Colonic mucosa (tissue), 4 donors: ENCODE measurements at regions not wholly inside any gene's neighbourhood (a gene's known extent, or its start where the extent isn't known, plus 50 kb on each side); places are given as distances from the start of the nearest gene placed in this dataset.

ENCODE experiments used
- DNase-seq: peaks from one replicate; pipeline ENCODE4 v3.0.0-alpha.2; 2020
- H3K27ac ChIP-seq: fragments of 200-600 bp; one replicate; pipeline ENCODE4 v1.8.0; 2021
- H3K27me3 ChIP-seq: fragments of 200-600 bp; one replicate; pipeline ENCODE4 v1.8.0; 2021
- H3K36me3 ChIP-seq: fragments of 200-600 bp; one replicate; pipeline ENCODE4 v1.8.0; 2021
- H3K4me1 ChIP-seq: fragments of 200-600 bp; one replicate; pipeline ENCODE4 v1.8.0; 2021; ENCODE audit warnings: mild to moderate bottlenecking
- H3K4me3 ChIP-seq: fragments of 200-600 bp; one replicate; pipeline ENCODE4 v1.8.0; 2021
- H3K9ac ChIP-seq, 2 donors: one replicate each; pipeline ENCODE4 v1.7.0; 2013; ENCODE audit warnings: control low read depth in 2 of 2, low read depth in 2 of 2, low read length in 2 of 2
- H3K9me3 ChIP-seq: fragments of 200-600 bp; one replicate; pipeline ENCODE4 v1.8.0; 2021
- CTCF ChIP-seq: fragments of 200-600 bp; IDR thresholded peaks from one replicate; pipeline ENCODE4 v1.8.0; 2022; ENCODE audit warnings: antibody characterized with exemption, mild to moderate bottlenecking
- intact Hi-C: fragments of 100-400 bp; cut with DNase I; formaldehyde crosslinking; loops from one replicate; pipeline ENCODE4 v1.14.1; 2022
- donor health status: healthy.
- donor health status: DM: no; HTN: no; CAD: no.
- donor health status: DM: no; HTN: no; CAD: no.

- Histone ChIP-seq H3K9ac (no peak overlapping the region), H3K9me3 (no peaks in the 10 kb centered on the region), H3K4me1 (no peaks in the 10 kb centered on the region), H3K4me3 (no peak overlapping the region), H3K27me3 (no peaks in the 10 kb centered on the region), H3K36me3 (no peaks in the 10 kb centered on the region), H3K27ac (no peak overlapping the region)
- intact Hi-C loops: no loop called here
- no peak for DNase-seq
- TF ChIP-seq CTCF: no peak
These were observed 1322.1 kb upstream of the ZEB2 start for GRCh38 chr2:145841973-145842372.

GRCh38 chr2:145836986-145837385 is 1317.1 kb upstream of the ZEB2 start:
- Histone ChIP-seq H3K4me1 (no peaks in the 10 kb centered on the region), H3K9ac (no peak overlapping the region), H3K27ac (no peak overlapping the region), H3K9me3 (no peaks in the 10 kb centered on the region), H3K36me3 (no peaks in the 10 kb centered on the region), H3K4me3 (no peak overlapping the region), H3K27me3 (no peaks in the 10 kb centered on the region)
- no peak for DNase-seq
- TF ChIP-seq CTCF: no peak
- intact Hi-C loops: no loop called here

DNA sequence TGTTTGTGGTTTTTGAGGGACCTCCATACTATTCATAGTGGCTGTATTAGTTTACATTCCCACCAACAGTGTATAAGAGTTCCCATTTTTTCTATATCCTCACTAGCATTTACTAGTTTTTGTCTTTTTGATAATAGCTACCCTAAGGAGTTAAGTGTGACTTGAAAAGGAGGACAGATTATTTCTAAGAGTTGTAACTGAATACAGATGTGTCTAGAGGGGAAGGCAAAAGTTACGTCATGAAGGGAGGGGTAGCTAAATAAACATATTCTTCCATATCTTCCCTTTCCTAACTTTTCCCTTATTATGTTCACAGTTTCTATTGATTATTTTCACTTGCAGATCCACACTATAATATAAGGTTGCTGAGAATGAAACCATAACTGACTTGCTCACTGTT is 1315.7 kb upstream of the ZEB2 start:
- no peaks in the 10 kb centered on the region for H3K27me3 ChIP-seq
- no peak for TF ChIP-seq CTCF
- no peak overlapping the region for H3K9ac ChIP-seq
- H3K36me3 ChIP-seq: no peaks in the 10 kb centered on the region
- intact Hi-C loops: no loop called here
- no peak overlapping the region for H3K27ac ChIP-seq
- no peaks in the 10 kb centered on the region for H3K4me1 ChIP-seq
- no peaks in the 10 kb centered on the region for H3K9me3 ChIP-seq
- DNase-seq: no peak
- no peak overlapping the region for H3K4me3 ChIP-seq

DNA sequence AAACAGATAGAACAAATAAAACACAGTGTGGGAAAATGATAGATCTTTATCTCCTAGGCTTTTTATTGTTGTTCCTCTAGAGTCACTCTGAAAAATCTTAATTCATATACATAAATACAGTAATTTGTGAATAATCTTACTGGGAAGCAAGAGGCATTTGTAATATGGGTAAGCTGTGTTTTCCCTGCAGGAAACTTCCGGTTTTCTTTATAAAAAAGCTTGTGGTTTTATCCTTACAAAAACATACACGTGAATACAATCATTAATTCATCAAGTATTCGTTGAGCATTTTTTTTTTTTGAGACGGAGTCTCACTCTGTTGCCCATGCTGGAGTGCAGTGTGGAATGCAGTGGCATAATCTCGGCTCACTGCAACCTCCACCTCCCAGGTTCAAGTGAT is 1312.8 kb upstream of the ZEB2 start:
- intact Hi-C loops: no loop called here

GRCh38 chr2:145829931-145830330 is 1310.0 kb upstream of the ZEB2 start:
- Histone ChIP-seq H3K4me3 (no peak overlapping the region), H3K9me3 (no peaks in the 10 kb centered on the region), H3K27ac (no peak overlapping the region), H3K4me1 (no peaks in the 10 kb centered on the region), H3K27me3 (no peaks in the 10 kb centered on the region), H3K36me3 (no peaks in the 10 kb centered on the region), H3K9ac (no peak overlapping the region)
- TF ChIP-seq CTCF: no peak
- no peak for DNase-seq
- intact Hi-C loops: no loop called here

More for the DNA sequence above, 1312.8 kb upstream of the ZEB2 start:
- Histone ChIP-seq H3K4me1 (no peaks in the 10 kb centered on the region), H3K36me3 (no peaks in the 10 kb centered on the region), H3K9ac (no peak overlapping the region), H3K27me3 (no peaks in the 10 kb centered on the region), H3K27ac (no peak overlapping the region), H3K4me3 (no peak overlapping the region), H3K9me3 (no peaks in the 10 kb centered on the region)
- no peak for TF ChIP-seq CTCF
- no peak for DNase-seq

- Histone ChIP-seq H3K27me3 (no peaks in the 10 kb centered on the region), H3K4me3 (no peak overlapping the region), H3K36me3 (no peaks in the 10 kb centered on the region), H3K9me3 (no peaks in the 10 kb centered on the region), H3K9ac (no peak overlapping the region), H3K27ac (no peak overlapping the region), H3K4me1 (no peaks in the 10 kb centered on the region)
- intact Hi-C loops: no loop called here
- TF ChIP-seq CTCF: no peak
- no peak for DNase-seq
These were observed 1307.3 kb upstream of the ZEB2 start for GRCh38 chr2:145827235-145827634.
